ENCODE measurements at regions not wholly inside any gene's neighbourhood (a gene's known extent, or its start where the extent isn't known, plus 50 kb on each side); places are given as distances from the start of the nearest gene placed in this dataset.

DNA sequence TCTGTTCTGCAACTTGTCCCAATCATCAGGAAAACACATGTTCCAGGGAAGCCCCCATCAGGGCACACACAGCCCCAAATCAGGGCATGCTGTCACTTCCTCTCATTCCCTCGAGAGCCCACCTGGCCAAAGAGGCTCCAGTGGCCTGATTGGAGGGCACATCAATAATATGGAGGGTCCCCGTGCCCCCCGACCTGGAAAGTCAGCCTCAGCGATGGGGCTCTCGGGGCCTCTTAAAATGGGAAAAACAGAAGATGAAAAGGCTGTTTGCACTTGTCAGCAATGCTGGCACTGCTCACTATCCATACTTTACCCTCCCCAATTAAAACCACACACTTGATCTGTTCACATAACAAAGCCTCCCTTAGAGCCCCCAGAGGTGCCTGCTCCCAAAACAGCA lies 172.9 kb upstream of the NSMCE3 start:
- TF ChIP-seq, protein P1, sequence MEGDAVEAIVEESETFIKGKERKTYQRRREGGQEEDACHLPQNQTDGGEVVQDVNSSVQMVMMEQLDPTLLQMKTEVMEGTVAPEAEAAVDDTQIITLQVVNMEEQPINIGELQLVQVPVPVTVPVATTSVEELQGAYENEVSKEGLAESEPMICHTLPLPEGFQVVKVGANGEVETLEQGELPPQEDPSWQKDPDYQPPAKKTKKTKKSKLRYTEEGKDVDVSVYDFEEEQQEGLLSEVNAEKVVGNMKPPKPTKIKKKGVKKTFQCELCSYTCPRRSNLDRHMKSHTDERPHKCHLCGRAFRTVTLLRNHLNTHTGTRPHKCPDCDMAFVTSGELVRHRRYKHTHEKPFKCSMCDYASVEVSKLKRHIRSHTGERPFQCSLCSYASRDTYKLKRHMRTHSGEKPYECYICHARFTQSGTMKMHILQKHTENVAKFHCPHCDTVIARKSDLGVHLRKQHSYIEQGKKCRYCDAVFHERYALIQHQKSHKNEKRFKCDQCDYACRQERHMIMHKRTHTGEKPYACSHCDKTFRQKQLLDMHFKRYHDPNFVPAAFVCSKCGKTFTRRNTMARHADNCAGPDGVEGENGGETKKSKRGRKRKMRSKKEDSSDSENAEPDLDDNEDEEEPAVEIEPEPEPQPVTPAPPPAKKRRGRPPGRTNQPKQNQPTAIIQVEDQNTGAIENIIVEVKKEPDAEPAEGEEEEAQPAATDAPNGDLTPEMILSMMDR (conservative IDR thresholded peaks at IDR 0.05; ENCODE audit: low read depth, low read length), result no peak
- no peak for TF ChIP-seq CEBPB (IDR thresholded peaks at IDR 0.05; ENCODE audit: low read depth, low read length)
- no peak for TF ChIP-seq POLR2A (IDR thresholded peaks at IDR 0.05; ENCODE audit: low read depth, low read length)
- no peak for TF ChIP-seq RFX5 (IDR thresholded peaks at IDR 0.05; ENCODE audit: low read depth, low read length)
